HG03060 (cell line): ENCODE measurements at regions not wholly inside any gene's neighbourhood (a gene's known extent, or its start where the extent isn't known, plus 50 kb on each side); places are given as distances from the start of the nearest gene placed in this dataset.

ENCODE experiments used
- ATAC-seq: cut with Tn5 transposase; IDR thresholded peaks from one replicate; pipeline ENCODE4 v1.9.1; 2021; ENCODE audit warnings: low read depth, moderate number of reproducible peaks; ENCODE audit not compliant: unreplicated experiment

GRCh38 chrX:137483554-137483953 lies 82.4 kb upstream of the ZIC3 start:
- ATAC-seq = no peak

DNA sequence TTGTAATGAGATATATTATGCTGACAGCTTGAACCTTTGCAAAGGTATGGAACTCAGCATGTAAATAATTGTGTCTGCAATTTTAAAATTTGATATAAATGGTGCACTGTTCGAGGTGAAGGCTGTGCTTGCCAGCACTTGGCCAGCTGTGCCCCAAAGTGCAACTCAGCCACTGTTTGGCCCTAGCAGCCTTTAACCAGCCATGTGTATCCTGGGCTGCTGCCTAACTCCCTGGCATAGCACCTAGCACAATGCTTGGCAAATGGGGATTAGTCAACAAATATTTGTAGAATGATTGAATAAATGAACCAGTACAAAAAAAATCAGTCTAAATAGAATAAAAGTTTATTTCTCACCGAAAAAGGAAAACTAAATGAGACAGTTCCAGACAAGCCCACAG lies 83.8 kb upstream of the ZIC3 start:
- ATAC-seq = no peak

DNA sequence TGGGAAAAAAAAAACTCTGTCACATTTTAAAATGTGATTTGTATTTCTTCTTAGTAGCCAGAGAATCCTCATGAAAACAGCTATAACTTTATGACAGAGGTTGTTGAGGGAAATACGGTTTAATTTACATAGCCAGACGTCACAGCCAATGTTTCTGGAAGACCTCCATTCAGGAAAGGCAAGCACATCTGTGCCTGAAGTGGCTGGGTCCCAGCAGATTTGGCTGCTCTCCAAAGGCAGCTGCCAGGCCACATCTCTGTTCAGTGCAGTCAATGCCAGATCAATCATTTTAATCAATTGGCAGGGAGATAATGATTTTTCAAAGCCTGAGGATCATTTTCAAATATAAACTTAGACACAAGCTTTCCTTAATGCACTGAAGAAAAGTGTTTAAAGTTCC lies 86.5 kb upstream of the ZIC3 start:
- ATAC-seq = no peak

GRCh38 chrX:137441711-137442110 lies 124.2 kb upstream of the ZIC3 start:
- no peak for ATAC-seq

DNA sequence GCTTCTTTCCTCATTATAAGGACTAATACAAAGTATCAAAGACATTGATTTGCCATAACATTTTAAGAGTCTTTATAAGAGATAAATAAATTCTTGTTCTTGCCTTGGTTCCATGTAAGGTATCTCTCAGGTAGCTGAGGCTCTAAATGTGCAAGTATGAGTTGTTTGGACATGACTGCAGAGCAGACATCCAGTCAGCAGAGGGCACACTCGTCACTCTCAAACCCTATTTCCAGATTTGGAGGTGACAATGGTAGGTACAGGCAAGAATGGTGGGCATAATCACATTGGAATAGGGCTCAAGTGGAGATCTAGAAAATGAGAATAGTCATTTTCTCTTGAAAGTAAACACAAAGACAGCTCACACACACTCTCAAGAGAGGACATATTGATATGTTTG lies 133.3 kb upstream of the ZIC3 start:
- no peak for ATAC-seq

DNA sequence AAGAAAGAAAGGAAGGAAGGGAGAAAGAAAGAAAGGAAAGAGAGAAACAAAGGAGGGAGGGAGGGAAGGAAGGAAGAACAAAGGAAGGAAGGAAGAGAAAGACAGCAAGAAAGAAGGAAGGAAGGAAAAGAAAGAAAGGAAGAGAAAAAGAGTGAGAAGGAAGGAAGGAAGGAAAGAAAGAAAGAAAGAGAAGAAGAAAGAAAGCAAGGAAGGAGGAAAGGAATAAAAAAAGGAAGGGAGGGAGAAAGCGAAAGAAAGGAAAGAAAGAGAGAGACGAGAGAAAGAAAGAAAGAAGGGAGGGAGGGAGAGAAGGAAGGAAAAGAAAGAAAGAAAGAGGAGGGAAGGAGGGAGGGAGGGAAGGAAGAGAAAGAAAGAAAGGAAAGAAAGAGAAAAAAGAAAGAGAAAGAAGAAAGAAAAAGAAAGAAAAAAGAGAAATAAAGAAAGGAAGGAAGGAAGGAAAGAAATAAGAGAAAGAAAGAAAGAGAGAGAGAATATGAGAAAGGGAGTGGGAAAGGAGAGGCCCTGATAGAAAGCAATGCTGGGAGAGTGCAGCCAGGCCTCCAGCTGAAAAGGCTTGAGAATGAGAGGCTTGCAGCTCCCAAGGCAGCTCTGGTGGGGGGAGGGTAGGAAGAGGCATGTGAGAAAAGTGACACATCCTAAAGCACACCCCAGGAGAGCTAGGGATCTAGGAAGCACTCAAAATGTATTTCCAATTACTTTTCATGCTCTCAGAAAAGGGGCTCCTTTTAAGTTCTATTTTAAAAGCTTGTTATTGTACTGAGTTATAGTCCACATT lies 134.0 kb upstream of the ZIC3 start:
- no peak for ATAC-seq

DNA sequence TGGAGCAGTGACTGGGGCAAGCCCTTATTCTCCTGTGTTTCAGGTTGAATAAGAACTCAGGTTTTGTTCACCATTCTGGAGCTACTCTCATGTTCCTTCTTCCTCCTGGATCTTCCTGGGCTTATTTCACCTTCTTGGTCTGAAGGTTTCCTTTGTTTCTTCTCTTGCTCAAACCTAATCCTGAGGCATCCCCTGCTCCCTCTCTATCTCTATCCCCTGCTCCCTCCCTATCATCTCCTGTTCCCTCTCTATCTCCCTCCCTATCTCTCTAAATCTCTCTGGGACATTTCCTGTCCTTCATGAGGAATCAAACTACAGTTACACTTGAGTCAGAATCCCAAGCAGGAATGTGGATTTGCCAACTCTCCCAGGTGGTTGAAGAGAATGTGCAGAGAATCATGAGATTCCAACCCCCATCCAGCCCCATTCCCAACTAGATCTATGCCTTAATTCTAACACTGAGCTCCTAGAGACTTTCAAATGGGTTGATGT lies 134.9 kb upstream of the ZIC3 start:
- ATAC-seq = no peak

DNA sequence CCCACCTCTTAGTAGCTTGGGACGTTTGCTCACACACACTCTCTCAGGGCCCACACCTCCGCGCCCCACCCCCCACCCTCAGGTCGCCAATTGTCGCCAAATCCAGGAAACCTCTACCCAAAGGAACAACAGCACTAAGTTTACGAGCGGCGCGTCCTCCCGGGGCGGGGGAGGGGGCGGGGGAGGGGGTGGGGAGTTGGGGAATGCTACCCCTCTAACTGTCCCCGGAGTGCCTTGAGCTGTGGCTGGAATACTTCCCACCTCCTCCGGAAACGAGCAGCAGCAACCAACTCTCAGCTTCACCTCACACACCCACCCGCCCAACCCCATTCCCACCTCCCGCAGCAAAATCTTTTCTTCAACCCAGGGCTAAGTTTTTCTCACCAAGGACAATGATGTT lies 135.6 kb upstream of the ZIC3 start:
- ATAC-seq = no peak

- no peak for ATAC-seq
Observed at GRCh38 chrX:137428766-137429591, 136.9 kb upstream of the ZIC3 start.

DNA sequence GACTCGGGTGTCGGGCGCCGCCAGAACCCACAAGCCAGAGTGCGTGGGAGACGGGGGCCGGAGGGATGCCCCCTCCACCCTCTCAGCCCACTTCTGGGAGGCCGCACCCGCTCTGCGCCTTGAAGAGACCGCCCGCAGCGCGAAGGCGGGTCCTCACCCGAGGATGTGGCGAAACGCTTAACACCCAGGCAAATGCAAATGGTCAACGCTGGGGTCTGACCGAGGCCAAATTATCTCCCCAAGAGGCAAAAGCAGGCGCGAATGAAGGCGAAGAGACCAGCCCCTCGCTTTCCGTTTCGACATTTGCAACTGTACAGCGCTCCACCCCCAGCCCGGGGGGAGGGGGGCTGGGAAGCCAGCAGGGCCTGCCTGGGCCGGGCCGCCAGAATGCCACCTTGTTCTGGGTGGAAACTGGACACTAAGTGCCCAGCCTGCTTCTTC lies 137.7 kb upstream of the ZIC3 start:
- no peak for ATAC-seq

GRCh38 chrX:137427816-137428215 lies 138.1 kb upstream of the ZIC3 start:
- ATAC-seq = no peak

- no peak for ATAC-seq
Observed at GRCh38 chrX:137427426-137427778, 138.5 kb upstream of the ZIC3 start.

DNA sequence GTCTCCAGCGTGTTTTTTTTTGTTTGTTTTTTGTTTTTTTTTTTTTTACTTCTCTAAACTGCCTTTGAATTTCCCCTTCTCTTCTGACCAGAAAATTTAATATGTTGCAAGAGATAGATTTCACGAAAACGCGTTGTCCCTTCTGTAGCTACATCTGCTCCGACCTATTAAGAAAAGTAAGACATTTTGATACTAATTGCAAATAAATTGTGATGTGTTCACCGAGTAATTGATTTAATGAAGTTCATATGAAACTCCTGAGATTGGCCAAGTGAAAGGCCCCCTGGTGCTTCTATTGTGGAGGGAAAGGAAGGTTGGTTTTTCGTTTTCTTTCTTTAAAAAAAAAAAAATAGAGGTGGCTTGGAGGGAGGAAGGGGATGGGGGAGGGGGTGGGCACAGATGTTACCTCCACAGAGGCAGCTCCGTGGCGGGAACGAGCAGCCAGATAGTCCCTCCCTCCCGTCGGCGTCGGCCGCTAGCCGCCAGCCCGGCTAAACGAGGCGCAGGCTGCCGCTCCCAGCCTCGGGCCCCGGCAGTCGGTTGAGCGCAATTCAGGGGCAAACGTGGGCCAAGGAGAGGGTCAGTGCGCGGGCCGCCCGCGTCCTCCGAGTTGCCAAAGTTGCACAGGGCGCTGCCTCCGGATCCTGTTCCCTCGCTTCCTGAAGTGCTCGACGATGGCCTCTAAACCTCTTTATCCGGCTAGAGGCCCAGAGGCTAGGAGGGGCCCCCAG lies 139.1 kb upstream of the ZIC3 start:
- ATAC-seq = no peak

- ATAC-seq = no peak
Observed at GRCh38 chrX:137425986-137426385, 139.9 kb upstream of the ZIC3 start.

DNA sequence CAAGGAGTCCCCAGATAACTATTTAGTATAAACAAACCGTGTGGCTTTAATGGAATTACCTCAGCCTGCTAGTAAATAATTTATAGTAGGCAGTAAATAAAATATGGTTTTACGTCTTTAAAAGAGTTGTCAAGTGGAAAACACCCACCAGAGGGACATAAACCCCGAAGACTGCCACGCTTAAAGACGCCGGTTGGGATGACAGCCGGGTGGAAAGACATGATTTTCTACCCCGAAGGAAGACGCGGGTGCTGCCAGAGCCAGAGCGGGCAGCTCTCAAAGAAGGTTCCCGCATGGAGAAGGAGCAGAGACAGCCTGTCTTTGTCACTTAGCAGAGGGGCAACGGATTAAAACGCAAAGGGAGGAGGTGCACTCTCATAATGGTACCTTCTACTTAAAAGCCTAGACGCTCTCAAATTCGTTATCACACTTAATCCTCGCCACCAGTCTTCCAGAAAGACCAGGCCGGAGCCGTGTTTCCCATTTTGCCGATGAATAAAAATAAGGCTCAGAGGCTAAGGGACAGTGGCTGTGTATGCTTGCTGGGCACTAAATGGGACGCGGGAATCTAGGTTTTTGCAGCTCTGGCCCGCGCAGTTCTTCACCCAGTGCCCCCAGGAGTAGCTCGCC lies 140.5 kb upstream of the ZIC3 start:
- no peak for ATAC-seq

DNA sequence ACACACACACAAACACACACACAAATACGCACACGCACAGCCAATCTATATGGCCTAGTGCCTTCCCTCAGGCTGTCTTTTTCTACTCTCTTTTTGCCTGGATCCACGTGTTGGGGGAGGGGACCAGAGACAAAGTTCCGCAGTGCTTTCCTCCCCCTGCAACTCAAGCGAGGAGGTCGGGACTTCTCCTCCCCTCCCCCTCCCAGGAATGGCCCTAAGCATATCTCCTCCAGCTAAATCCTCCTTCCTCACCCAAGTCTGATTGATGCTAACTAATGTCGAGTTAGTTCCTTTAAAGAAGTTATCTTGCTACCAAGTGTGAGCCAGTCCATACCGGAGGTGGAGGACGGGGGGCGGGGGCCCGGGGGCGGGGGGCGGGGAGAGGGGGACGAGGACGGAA lies 141.2 kb upstream of the ZIC3 start:
- no peak for ATAC-seq

DNA sequence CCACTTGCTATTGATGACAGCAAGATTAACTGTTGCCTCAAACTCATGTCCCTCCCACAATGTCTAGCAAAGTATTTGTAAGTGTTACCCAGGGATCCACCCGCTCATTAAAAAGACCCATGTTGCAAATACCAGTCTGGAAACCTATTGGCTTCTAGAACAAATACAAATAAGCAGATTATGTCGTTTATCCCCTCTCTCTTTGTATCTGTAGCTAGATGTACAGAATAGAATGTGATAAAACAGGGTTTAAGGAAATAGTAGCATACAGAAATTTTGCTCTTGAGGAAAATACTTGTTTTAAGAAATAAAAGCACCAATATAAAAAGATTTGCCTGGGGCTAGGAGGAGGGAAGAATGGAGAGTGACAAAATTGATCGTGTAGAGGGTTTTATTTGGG lies 142.7 kb upstream of the ZIC3 start:
- no peak for ATAC-seq

- no peak for ATAC-seq
Observed at GRCh38 chrX:137418086-137418485, 147.8 kb upstream of the ZIC3 start.

DNA sequence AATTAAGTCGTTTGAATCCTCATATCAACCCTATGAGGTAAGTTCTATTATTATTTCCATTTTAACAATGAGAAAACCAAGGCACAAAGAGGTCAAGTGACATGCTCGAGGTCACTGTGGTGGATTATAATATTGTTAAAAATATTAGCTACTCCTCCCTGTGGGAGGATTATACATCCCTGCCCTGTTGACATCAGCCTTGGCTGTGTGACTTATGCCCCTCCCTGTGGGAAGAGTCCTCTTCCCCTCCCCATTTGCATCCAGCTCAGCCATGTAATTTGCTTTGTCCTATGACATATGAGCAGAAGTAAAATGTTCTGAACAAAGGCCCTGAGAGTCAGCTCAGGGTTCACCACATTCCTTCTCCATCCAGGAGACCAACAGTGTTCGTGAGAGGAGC lies 152.7 kb upstream of the ZIC3 start:
- ATAC-seq = no peak

DNA sequence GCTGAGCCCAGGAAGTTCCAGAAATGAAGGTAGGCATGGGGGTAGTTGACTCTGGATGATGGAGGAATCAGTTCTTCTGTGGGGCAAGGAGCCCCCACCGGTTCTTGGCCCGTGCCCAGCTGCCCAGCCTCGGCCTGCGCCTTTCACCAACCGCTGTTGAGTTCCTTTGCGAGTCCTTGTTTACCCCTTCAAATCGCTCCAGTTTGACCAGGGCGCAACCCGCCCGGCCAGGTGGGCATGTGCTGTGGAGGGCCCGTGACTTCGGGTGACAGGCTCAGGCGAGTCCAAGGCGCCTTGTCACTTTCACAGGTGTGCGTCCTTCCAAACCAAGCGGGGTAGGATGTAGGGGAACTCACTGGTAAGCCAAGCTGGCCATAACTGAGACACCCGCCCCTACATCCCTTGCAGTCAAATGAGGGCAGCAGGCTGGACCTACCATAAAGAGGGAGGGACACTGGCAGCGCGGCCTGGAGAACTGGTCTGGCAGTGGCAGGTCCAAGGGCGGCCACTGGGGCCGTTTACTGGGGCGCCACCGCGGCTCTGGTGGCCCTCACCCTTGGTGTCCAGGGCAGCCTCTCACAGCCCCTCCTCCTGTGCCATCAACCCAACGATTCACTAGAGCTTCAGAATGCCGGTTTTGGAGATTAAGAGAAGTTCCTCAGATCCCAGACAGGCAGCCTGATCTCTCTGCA lies 160.3 kb upstream of the ZIC3 start:
- no peak for ATAC-seq
